ENCODE measurements at regions not wholly inside any gene's neighbourhood (a gene's known extent, or its start where the extent isn't known, plus 50 kb on each side); places are given as distances from the start of the nearest gene placed in this dataset.

GRCh38 chr5:56658972-56659371 is 156.4 kb upstream of the MAP3K1 start:
- Histone ChIP-seq H3K27me3 (replicated peaks; ENCODE audit: insufficient read depth, low read depth, low read length, poor library complexity) (peaks cover 13% of the 10 kb centered on the region), H3K36me3 (ENCODE audit: insufficient read depth, low read length, poor library complexity, severe bottlenecking) (no peaks in the 10 kb centered on the region), H3K4me3 (ENCODE audit: low read depth, low read length, poor library complexity, severe bottlenecking) (no peak overlapping the region), H3K27ac (ENCODE audit: low read depth, low read length, poor library complexity, severe bottlenecking) (no peak overlapping the region), H3K4me1 (ENCODE audit: insufficient read depth, low read length, poor library complexity, severe bottlenecking) (no peaks in the 10 kb centered on the region), H3K9me3 (ENCODE audit: low read depth, low read length, poor library complexity, severe bottlenecking) (no peaks in the 10 kb centered on the region)
- TF ChIP-seq, protein P1, sequence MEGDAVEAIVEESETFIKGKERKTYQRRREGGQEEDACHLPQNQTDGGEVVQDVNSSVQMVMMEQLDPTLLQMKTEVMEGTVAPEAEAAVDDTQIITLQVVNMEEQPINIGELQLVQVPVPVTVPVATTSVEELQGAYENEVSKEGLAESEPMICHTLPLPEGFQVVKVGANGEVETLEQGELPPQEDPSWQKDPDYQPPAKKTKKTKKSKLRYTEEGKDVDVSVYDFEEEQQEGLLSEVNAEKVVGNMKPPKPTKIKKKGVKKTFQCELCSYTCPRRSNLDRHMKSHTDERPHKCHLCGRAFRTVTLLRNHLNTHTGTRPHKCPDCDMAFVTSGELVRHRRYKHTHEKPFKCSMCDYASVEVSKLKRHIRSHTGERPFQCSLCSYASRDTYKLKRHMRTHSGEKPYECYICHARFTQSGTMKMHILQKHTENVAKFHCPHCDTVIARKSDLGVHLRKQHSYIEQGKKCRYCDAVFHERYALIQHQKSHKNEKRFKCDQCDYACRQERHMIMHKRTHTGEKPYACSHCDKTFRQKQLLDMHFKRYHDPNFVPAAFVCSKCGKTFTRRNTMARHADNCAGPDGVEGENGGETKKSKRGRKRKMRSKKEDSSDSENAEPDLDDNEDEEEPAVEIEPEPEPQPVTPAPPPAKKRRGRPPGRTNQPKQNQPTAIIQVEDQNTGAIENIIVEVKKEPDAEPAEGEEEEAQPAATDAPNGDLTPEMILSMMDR (conservative IDR thresholded peaks at IDR 0.05; ENCODE audit: low read depth, low read length): no peak
- TF ChIP-seq EZH2 (IDR thresholded peaks at IDR 0.05; ENCODE audit: borderline replicate concordance, low read depth, low read length, poor library complexity, severe bottlenecking): no peak
- POLR2A ChIA-PET (ENCODE audit: low non-redundant PET): no interaction called here
- no peak for DNase-seq (ENCODE audit: low spot score)
- BruUV-seq (replicated peaks): no TSS peak
- CTCF ChIA-PET: no interaction called here
- intact Hi-C loops (cut with micrococcal nuclease; ENCODE audit: unreplicated experiment): no loop called here

DNA sequence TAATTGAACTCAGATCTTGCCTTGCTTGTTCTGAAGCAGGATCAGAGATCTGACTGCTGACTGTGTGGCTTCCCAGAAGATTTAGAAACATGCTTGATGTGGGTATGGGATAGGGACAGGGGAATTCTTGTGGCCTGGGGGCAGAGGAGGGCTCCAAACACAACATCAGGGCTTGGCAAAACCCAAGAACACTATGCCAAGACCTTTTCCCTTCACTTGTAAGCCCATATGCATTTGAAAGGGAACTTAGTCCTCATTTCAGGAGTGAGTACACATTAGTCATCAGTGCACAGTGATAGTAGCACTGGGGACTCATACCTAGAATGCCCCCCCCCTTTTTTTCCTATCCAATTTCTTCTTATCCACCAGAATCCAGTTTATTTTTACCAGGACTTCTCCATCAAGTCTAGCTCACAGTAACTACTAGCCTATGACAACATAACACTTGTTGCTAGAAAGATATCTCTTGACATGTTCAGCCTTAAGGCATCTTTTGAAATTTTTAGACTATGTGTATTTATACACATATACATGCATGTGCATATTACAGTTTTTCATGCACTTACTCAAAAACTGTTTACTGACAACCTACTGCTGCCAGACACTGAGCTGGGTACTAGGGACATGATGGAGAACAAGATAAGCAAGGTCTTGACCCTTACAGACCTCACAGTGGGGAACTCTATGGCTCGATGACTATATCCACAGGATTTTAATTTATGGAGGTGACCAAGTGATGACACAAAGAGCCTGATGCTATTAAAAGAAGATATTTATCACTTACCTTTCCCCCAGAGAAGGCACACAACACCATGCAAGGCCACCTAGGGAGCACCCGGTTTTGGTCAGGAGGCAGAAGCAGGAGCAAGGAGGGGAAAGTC is 158.3 kb upstream of the MAP3K1 start:
- Histone ChIP-seq H3K4me1 (ENCODE audit: insufficient read depth, low read length, poor library complexity, severe bottlenecking) (no peaks in the 10 kb centered on the region), H3K27ac (ENCODE audit: low read depth, low read length, poor library complexity, severe bottlenecking) (no peak overlapping the region), H3K4me3 (ENCODE audit: low read depth, low read length, poor library complexity, severe bottlenecking) (no peak overlapping the region), H3K36me3 (ENCODE audit: insufficient read depth, low read length, poor library complexity, severe bottlenecking) (no peaks in the 10 kb centered on the region), H3K9me3 (ENCODE audit: low read depth, low read length, poor library complexity, severe bottlenecking) (no peaks in the 10 kb centered on the region), H3K27me3 (replicated peaks; ENCODE audit: insufficient read depth, low read depth, low read length, poor library complexity) (peaks cover 9% of the 10 kb centered on the region)
- ChIA-PET POLR2A (ENCODE audit: low non-redundant PET) (no interaction called here), CTCF (no interaction called here)
- no TSS peak for BruUV-seq (replicated peaks)
- TF ChIP-seq, protein P1 (conservative IDR thresholded peaks at IDR 0.05; ENCODE audit: low read depth, low read length): no peak
- TF ChIP-seq EZH2 (IDR thresholded peaks at IDR 0.05; ENCODE audit: borderline replicate concordance, low read depth, low read length, poor library complexity, severe bottlenecking): no peak
- intact Hi-C loops (cut with micrococcal nuclease; ENCODE audit: unreplicated experiment): no loop called here
- DNase-seq (ENCODE audit: low spot score): no peak

- intact Hi-C loops (cut with micrococcal nuclease; ENCODE audit: unreplicated experiment): no loop called here
- Histone ChIP-seq H3K27me3 (replicated peaks; ENCODE audit: insufficient read depth, low read depth, low read length, poor library complexity) (no peaks in the 10 kb centered on the region), H3K4me3 (ENCODE audit: low read depth, low read length, poor library complexity, severe bottlenecking) (no peak overlapping the region), H3K9me3 (ENCODE audit: low read depth, low read length, poor library complexity, severe bottlenecking) (no peaks in the 10 kb centered on the region), H3K4me1 (ENCODE audit: insufficient read depth, low read length, poor library complexity, severe bottlenecking) (peaks cover 6% of the 10 kb centered on the region), H3K36me3 (ENCODE audit: insufficient read depth, low read length, poor library complexity, severe bottlenecking) (no peaks in the 10 kb centered on the region), H3K27ac (ENCODE audit: low read depth, low read length, poor library complexity, severe bottlenecking) (no peak overlapping the region)
- BruUV-seq (replicated peaks): no TSS peak
- ChIA-PET POLR2A (ENCODE audit: low non-redundant PET) (no interaction called here), CTCF (no interaction called here)
- no peak for DNase-seq (ENCODE audit: low spot score)
- TF ChIP-seq, protein P1 (conservative IDR thresholded peaks at IDR 0.05; ENCODE audit: low read depth, low read length): no peak
These were observed 163.5 kb upstream of the MAP3K1 start for GRCh38 chr5:56651893-56652292.
